Superior temporal gyrus (tissue), 1 donor: ENCODE measurements at regions not wholly inside any gene's neighbourhood (a gene's known extent, or its start where the extent isn't known, plus 50 kb on each side); places are given as distances from the start of the nearest gene placed in this dataset.

Experiments used
- DNase-seq: peaks from one replicate; pipeline ENCODE4 v3.0.0-alpha.2; 2016; ENCODE audit errors: extremely low spot score

GRCh38 chr3:105923140-105923539 is 54.3 kb upstream of the CBLB start:
- no peak for DNase-seq

- DNase-seq: no peak
Observed at GRCh38 chr3:105927741-105928140, 58.9 kb upstream of the CBLB start.

GRCh38 chr3:105930733-105931132 is 61.9 kb upstream of the CBLB start:
- DNase-seq: no peak

GRCh38 chr3:105931500-105931899 is 62.7 kb upstream of the CBLB start:
- no peak for DNase-seq

DNA sequence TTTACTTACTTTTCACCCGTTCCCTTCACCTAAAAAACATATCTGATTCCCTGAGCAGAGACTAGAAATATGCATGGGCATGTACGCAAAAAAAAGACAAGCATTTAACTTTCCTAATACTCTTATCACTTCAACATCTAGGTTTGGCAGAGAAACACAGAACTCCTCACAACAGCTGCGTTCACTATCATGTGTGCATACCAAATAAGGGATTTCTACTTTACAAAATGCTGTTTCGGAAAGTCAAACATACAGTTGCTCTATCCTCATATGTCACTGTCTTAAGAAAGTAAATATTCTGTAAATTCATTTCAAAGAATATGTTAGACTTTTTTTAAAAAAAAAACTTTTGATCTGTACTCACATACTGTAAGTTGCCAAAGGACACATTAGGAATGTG is 65.1 kb upstream of the CBLB start:
- DNase-seq: no peak

- DNase-seq: peak; percentile 20
Observed at GRCh38 chr3:105938101-105938500, 69.3 kb upstream of the CBLB start.

GRCh38 chr3:105938806-105939205 is 70.0 kb upstream of the CBLB start:
- no peak for DNase-seq

GRCh38 chr3:105944276-105944675 is 75.5 kb upstream of the CBLB start:
- no peak for DNase-seq

GRCh38 chr3:105944721-105945120 is 75.9 kb upstream of the CBLB start:
- DNase-seq: no peak

DNA sequence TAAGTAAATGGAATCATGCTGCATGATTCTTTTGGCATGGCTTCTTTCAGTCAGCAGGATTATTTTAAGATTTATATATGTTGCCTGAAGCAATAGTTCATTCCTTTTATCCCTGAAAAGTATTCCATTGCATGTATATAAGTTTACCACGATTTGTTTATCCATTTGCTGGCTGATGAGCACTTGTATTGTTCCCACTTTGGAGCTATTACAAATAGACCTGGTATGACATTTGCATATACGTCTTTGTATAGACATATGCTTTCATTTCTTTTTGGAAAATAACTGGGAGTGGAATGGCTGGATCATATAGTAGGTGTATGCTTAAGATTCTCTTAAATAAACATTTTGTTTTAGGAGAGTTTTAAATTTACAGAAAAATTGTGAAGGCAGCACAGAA is 79.3 kb upstream of the CBLB start:
- no peak for DNase-seq

DNA sequence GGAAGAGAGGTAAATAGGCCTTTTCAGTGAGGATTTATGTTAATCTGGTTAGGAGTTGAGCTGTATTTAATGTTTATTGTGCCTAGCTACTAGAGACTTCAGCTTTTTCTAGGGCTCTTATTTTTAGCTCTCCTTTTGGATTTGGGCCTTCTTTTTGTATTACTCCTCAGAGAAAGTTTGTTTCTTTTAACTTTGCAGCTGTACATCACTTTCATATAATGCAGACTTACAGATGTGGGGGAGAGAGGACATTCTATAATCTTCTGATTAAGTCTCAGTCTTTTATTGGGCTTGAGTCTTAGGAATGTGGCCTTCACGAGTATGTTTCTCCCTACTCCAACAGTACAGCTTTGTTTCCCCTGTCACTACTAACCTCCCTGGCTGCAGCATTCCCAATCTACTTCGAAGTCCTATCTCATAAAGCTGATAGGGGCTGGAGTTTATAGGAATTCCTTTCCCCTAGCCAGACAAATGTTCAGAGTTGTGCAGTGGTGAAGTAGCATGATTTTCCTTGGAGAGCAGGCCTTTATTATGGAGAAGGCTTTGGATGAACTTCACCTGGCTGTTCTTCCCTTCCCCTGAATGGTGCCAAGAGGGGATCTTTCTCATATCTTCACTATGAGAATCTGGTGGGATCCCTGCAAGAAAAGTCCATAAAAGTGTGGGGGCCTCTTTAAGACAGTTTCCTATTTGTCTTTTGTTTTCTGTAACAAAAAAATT is 82.2 kb upstream of the CBLB start:
- DNase-seq: no peak

GRCh38 chr3:105953831-105954230 is 85.0 kb upstream of the CBLB start:
- no peak for DNase-seq

GRCh38 chr3:105956306-105956705 is 87.5 kb upstream of the CBLB start:
- DNase-seq: no peak

DNA sequence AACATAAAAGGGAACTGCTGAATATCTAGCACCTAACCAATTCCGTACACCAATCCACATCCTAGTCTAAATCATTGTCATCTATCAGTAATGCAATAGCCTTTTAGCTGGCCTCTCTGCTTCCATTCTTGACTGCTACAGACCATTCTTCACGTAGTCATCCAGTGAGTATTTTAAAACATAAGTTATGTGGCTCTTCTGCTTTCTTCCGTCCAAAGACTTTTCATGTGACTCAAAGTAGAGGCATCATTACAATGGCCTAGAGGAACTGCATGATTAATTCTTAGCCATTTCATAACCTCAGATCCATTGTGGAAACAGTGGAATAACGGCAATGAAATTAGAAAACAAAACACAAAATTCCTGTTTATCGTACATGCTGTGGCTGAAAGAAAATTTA is 88.9 kb upstream of the CBLB start:
- DNase-seq: no peak

GRCh38 chr3:105958237-105959000 is 89.6 kb upstream of the CBLB start:
- DNase-seq: no peak

GRCh38 chr3:105959851-105960250 is 91.0 kb upstream of the CBLB start:
- no peak for DNase-seq

GRCh38 chr3:105960381-105960780 is 91.6 kb upstream of the CBLB start:
- no peak for DNase-seq

DNA sequence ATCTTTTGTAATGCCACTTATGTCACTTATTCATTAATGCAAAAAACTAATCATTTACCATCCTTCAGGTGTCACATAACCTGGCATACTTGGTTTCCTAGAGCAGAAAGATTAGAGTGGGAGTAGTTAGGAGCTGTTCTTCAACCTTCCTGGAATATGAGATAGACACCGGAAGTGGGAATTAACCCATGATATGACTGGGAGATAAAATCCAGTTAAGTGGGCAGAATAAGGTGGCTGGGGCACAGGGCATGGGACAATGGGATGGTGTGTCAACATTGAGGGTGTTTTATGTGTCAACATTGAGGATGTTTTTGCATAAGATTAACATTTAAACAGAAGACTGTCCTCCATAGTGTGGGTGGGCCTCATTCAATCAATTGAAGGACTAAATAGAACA is 94.3 kb upstream of the CBLB start:
- DNase-seq: no peak

DNA sequence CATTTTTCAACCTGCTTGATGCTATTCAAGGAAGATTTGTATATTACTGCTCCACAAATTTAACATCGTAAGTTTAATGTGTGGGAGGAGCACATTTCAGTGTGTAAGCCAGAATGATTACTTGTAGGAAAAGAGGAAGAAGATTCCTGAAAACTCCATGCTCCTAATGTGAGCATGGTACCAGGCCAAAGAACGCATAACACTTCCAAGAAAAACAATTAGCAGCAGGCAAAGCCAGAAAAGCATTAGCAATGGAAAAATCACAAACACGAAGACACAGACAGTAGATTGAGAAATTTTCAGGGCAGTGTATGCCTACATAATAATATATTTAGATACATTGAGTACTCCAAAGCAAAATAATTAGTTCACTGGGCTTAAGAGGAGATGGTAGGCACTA is 96.6 kb upstream of the CBLB start:
- DNase-seq: no peak

- DNase-seq: no peak
Observed at GRCh38 chr3:105967117-105967516, 98.3 kb upstream of the CBLB start.

DNA sequence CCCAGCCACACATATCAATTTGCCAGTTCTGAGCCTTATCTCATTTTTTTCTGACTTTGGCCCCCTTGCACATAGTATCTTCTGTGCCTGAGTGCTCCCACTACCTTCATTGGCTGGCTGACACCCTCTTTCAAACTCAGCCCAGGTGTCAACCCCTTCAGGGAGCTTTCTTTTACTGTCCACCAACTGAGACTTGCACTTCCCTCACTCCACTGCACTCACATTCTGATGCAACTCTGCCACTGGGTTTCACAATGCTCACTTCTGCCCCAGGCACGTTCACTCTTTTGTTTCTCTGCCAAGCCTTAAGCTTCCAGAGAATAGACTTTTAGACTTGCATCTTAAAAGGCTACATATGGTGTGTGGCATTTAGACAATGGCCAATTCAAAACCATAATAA is 101.5 kb upstream of the CBLB start:
- DNase-seq: no peak

DNA sequence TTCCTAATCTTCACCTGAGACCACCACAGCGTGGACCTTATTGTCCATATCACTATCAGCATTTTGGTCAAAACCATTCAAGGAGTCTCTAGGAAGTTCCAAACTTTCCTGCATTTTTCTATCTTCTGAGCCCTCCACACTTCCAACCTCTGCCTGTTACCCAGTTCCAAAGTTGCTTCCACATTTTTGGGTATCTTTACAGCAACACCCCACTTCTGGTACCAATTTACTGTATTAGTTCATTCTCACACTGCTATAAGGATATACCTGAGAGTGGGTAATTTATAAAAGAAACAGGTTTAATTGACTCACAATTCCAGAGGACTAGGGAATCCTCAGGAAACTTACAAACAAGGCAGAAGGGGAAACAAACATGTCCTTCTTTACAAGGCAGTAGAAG is 103.3 kb upstream of the CBLB start:
- no peak for DNase-seq

DNA sequence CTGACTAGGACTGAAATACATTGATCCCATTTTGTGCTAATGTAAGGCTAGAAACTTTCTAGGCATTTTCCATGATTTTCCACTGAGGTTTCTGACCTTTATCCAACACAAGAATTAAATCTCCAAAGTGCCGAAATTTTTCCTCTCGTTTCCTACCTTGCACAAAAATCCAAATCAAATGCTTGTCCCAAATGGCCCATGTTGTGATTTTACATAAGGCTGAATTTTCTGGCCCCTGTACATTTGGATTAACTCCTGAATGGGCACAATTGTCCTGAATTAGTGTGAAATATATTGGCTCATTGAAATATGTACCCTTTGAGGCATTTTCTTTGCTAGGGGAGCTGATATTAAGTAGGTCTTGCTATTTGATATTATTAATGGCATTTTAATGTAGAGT is 105.6 kb upstream of the CBLB start:
- DNase-seq: no peak

DNA sequence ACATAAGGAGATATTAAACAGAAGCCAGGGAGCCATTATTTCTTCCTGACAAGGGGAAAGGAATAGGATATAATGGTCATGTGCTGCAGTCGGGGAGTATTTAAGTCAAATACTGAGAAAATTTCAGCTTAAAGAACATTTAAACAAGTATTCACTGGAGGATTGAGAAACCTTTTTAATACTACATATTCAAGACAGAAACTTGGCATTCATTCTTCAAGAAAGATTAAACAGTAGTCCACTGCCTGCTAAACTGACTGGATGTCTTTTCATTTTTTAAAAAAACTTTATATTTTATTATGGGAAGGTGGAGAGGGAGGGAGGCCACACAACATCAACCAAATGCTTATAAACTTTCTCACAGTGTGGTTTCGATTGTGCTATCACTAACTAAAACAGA is 107.4 kb upstream of the CBLB start:
- no peak for DNase-seq
